GM19467 (cell line): ENCODE measurements at regions not wholly inside any gene's neighbourhood (a gene's known extent, or its start where the extent isn't known, plus 50 kb on each side); places are given as distances from the start of the nearest gene placed in this dataset.

Source experiments
- ATAC-seq: cut with Tn5 transposase; IDR thresholded peaks from one replicate; pipeline ENCODE4 v1.9.1; 2021; ENCODE audit warnings: mild to moderate bottlenecking, moderate library complexity; ENCODE audit not compliant: unreplicated experiment

- ATAC-seq, result peak; percentile 79
Measured at GRCh38 chr10:121069061-121069850, 218.1 kb downstream of the WDR11 start.

- no peak for ATAC-seq
Measured at GRCh38 chr10:121070275-121071070, 219.3 kb downstream of the WDR11 start.

- ATAC-seq, result no peak
Measured at GRCh38 chr10:121071901-121072300, 220.7 kb downstream of the WDR11 start.

- ATAC-seq, result no peak
Measured at GRCh38 chr10:121073728-121074127, 222.6 kb downstream of the WDR11 start.

GRCh38 chr10:121076776-121077715 is 225.9 kb downstream of the WDR11 start:
- no peak for ATAC-seq

- ATAC-seq, result no peak
Measured at GRCh38 chr10:121078036-121078435, 226.9 kb downstream of the WDR11 start.

- no peak for ATAC-seq
Measured at GRCh38 chr10:121078672-121079102, 227.5 kb downstream of the WDR11 start.

GRCh38 chr10:121079226-121079625 is 228.1 kb downstream of the WDR11 start:
- ATAC-seq, result no peak

GRCh38 chr10:121080281-121080891 is 229.2 kb downstream of the WDR11 start:
- ATAC-seq, result no peak

- no peak for ATAC-seq
Measured at GRCh38 chr10:121081306-121081705, 230.1 kb downstream of the WDR11 start.

GRCh38 chr10:121082984-121083383 is 231.8 kb downstream of the WDR11 start:
- ATAC-seq, result no peak

- no peak for ATAC-seq
Measured at GRCh38 chr10:121084016-121084674, 233.0 kb downstream of the WDR11 start.

- no peak for ATAC-seq
Measured at GRCh38 chr10:121084675-121085070, 233.5 kb downstream of the WDR11 start.

- no peak for ATAC-seq
Measured at GRCh38 chr10:121085367-121085766, 234.2 kb downstream of the WDR11 start.

GRCh38 chr10:121087129-121087528 is 236.0 kb downstream of the WDR11 start:
- no peak for ATAC-seq

- ATAC-seq, result no peak
Measured at GRCh38 chr10:121087688-121088087, 236.5 kb downstream of the WDR11 start.

GRCh38 chr10:121088524-121088923 is 237.4 kb downstream of the WDR11 start:
- no peak for ATAC-seq

- no peak for ATAC-seq
Measured at GRCh38 chr10:121089434-121089833, 238.3 kb downstream of the WDR11 start.

- no peak for ATAC-seq
Measured at GRCh38 chr10:121091961-121092719, 241.0 kb downstream of the WDR11 start.
